Naive thymus-derived CD4-positive, alpha-beta T cell (primary cell): ENCODE measurements at regions not wholly inside any gene's neighbourhood (a gene's known extent, or its start where the extent isn't known, plus 50 kb on each side); places are given as distances from the start of the nearest gene placed in this dataset.

ENCODE experiments used
- ATAC-seq: fragments of 150-1000 bp; cut with Tn5 transposase; 2 replicates; pipeline ENCODE4 v1.10.0; 2021; ENCODE audit warnings: mild to moderate bottlenecking, moderate library complexity
- CTCF ChIA-PET: fragments of 350-600 bp; sonication (Branson Sonifier 250); formaldehyde crosslinking; loops from one replicate; lab custom pipeline; 2021; ENCODE audit warnings: antibody characterized with exemption; lab: Charles Lee
- POLR2A ChIA-PET: fragments of 350-600 bp; sonication (Branson Sonifier 250); formaldehyde crosslinking; loops from one replicate; lab custom pipeline; 2021; ENCODE audit warnings: antibody characterized with exemption, inconsistent platforms; lab: Charles Lee
- DNase-seq, 9 donors: peaks; one replicate each; pipeline versions ENCODE4 v3.0.0 to v3.0.0-alpha.2; 2020 to 2022; ENCODE audit warnings: mixed read lengths in 1 of 9
- H3K27ac ChIP-seq: one replicate; pipeline ENCODE4 v1.7.0; 2013; ENCODE audit warnings: mild to moderate bottlenecking, low read depth, low read length, moderate library complexity
- H3K27me3 ChIP-seq, 2 donors: one replicate each; pipeline ENCODE4 v1.7.0; 2013; ENCODE audit warnings: low read length in 2 of 2, mild to moderate bottlenecking in 2 of 2, moderate library complexity in 2 of 2; ENCODE audit not compliant: control insufficient read depth in 2 of 2, insufficient read depth in 2 of 2
- H3K36me3 ChIP-seq, 3 experiments: 1 replicate in 2 of 3; 2 replicates in 1 of 3; pipeline ENCODE4 v1.7.0; 2013; ENCODE audit warnings: low read length in 3 of 3, mild to moderate bottlenecking in 3 of 3, moderate library complexity in 1 of 3; ENCODE audit not compliant: insufficient read depth in 3 of 3, control insufficient read depth in 2 of 3
- H3K4me1 ChIP-seq, 2 donors: one replicate each; pipeline ENCODE4 v1.7.0; 2013; ENCODE audit warnings: low read length in 2 of 2, mild to moderate bottlenecking in 2 of 2, moderate library complexity in 1 of 2; ENCODE audit not compliant: control insufficient read depth in 2 of 2, insufficient read depth in 2 of 2
- H3K4me3 ChIP-seq: 2 replicates; pipeline ENCODE4 v1.7.0; 2013; ENCODE audit warnings: mild to moderate bottlenecking, low read length
- H3K9me3 ChIP-seq, 3 experiments: 1 replicate in 2 of 3; 2 replicates in 1 of 3; pipeline ENCODE4 v1.7.0; 2013; ENCODE audit warnings: low read length in 3 of 3; ENCODE audit not compliant: control insufficient read depth in 2 of 3
- H3K27ac Mint-ChIP-seq, 9 donors: one replicate each; pipeline ENCODE4 v1.8.0; 2020 to 2022; ENCODE audit warnings: mixed read lengths in 9 of 9, mild to moderate bottlenecking in 8 of 9, moderate library complexity in 5 of 9, inconsistent platforms in 2 of 9
- H3K27me3 Mint-ChIP-seq, 5 donors: one replicate each; pipeline ENCODE4 v1.8.0; 2021 to 2022; ENCODE audit warnings: mixed read lengths in 5 of 5, mild to moderate bottlenecking in 1 of 5
- H3K36me3 Mint-ChIP-seq, 5 donors: one replicate each; pipeline ENCODE4 v1.8.0; 2020 to 2022; ENCODE audit warnings: mixed read lengths in 5 of 5, mild to moderate bottlenecking in 3 of 5, inconsistent platforms in 1 of 5
- H3K4me1 Mint-ChIP-seq, 7 donors: one replicate each; pipeline ENCODE4 v1.8.0; 2020 to 2022; ENCODE audit warnings: mixed read lengths in 7 of 7, mild to moderate bottlenecking in 3 of 7, inconsistent platforms in 1 of 7
- H3K4me3 Mint-ChIP-seq, 10 donors: one replicate each; pipeline ENCODE4 v1.8.0; 2020 to 2022; ENCODE audit warnings: mild to moderate bottlenecking in 10 of 10, mixed read lengths in 10 of 10, moderate library complexity in 6 of 10, inconsistent platforms in 2 of 10
- H3K9me3 Mint-ChIP-seq, 11 donors: one replicate each; pipeline ENCODE4 v1.8.0; 2020 to 2022; ENCODE audit warnings: mixed read lengths in 11 of 11, mild to moderate bottlenecking in 4 of 11, inconsistent platforms in 1 of 11, moderate library complexity in 1 of 11
- intact Hi-C, 2 donors: fragments of 100-400 bp; cut with micrococcal nuclease; formaldehyde crosslinking; loops; one replicate each; pipeline ENCODE4 v1.15.1; 2023

DNA sequence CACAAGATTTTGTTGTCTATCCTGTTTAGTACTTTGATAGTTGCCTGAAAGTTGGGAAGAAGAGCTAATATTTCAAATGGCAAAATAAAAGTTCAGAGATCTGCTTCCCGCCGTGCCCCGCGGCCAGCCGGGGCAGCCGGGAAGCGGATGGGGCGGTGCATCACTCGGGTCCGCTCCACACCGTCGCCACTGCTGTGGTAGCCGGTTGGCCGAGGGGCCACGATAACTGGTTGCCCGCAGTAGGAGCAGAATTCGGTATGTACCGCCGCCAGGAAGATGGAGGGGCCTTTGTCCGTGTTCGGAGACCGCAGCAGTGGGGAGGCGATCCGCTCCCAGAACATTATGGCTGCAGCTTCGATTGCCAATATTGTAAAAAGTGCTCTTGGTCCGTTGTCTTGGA is 427.2 kb upstream of the PDE3A start:
- Histone ChIP-seq H3K27me3 (no peaks in the 10 kb centered on the region), H3K36me3 (no peaks in the 10 kb centered on the region), H3K27ac (no peak overlapping the region), H3K4me1 (no peaks in the 10 kb centered on the region), H3K9me3 (no peaks in the 10 kb centered on the region), H3K4me3 (no peak overlapping the region)
- no peak for ATAC-seq
- no peak overlapping the region for H3K4me3 Mint-ChIP-seq
- intact Hi-C loops: no loop called here
- H3K27me3 Mint-ChIP-seq: peaks cover 0 to 4% (median 0%) of the 10 kb centered on the region in 5 donors
- no peaks in the 10 kb centered on the region for H3K36me3 Mint-ChIP-seq
- ChIA-PET POLR2A (no interaction called here), CTCF (no interaction called here)
- H3K9me3 Mint-ChIP-seq: peaks cover 0 to 16% (median 3%) of the 10 kb centered on the region in 11 donors
- peaks cover 0 to 1% (median 0%) of the 10 kb centered on the region in 7 donors for H3K4me1 Mint-ChIP-seq
- DNase-seq: no peak
- H3K27ac Mint-ChIP-seq: no peak overlapping the region

DNA sequence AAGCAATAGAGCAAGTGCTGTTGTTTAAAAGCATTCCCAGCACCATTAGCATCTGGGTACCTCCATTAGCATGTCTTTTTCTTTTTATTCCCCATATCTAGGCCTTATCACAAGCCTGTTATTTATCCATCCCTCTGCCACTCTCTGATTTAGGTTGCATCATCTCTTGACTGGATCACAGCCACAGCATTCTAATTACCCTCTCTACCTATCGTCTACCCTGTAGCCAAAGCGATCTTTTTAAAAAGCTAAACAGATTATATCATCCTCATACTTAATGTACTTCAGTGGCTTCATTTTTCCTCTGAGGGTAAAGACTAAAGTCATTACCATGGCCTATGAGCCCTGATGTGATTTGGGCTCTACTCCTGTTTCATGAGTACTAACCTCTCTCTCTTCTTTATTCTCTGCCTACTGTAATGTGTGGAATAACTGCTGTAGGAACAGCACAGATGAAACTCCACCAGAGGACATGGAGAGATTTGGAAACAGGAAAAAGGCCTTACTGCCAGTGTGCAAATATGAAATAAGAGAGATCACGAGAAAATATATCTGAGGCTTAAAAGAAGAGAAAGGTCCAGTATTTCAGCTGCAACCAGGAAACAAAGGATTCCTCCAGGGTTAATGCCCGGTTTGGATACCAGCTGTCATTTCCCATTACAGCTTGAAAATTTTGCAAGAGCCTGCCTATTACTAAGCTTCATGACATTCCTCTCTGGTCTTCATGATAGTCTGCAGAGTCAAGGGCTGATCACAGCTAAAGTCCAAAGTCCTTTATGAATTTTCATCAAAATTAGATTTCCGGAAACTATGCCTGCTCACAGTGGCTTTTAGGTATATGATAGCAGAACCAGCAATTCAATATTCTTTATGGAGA is 422.5 kb upstream of the PDE3A start:
- no peak overlapping the region for H3K27ac ChIP-seq
- CTCF ChIA-PET: no interaction called here
- H3K36me3 ChIP-seq: no peaks in the 10 kb centered on the region
- H3K9me3 ChIP-seq: peaks cover 0 to 5% (median 0%) of the 10 kb centered on the region in 3 experiments
- no peaks in the 10 kb centered on the region for H3K4me1 ChIP-seq
- H3K27ac Mint-ChIP-seq: no peak overlapping the region
- no peak overlapping the region for H3K4me3 ChIP-seq
- no peak for ATAC-seq
- no peak for DNase-seq
- H3K36me3 Mint-ChIP-seq: no peaks in the 10 kb centered on the region
- no peaks in the 10 kb centered on the region for H3K27me3 ChIP-seq
- intact Hi-C loops: no loop called here
- POLR2A ChIA-PET: no interaction called here
- no peaks in the 10 kb centered on the region for H3K27me3 Mint-ChIP-seq
- H3K4me3 Mint-ChIP-seq: no peak overlapping the region
- peaks cover 0 to 20% (median 6%) of the 10 kb centered on the region in 11 donors for H3K9me3 Mint-ChIP-seq
- no peaks in the 10 kb centered on the region for H3K4me1 Mint-ChIP-seq

DNA sequence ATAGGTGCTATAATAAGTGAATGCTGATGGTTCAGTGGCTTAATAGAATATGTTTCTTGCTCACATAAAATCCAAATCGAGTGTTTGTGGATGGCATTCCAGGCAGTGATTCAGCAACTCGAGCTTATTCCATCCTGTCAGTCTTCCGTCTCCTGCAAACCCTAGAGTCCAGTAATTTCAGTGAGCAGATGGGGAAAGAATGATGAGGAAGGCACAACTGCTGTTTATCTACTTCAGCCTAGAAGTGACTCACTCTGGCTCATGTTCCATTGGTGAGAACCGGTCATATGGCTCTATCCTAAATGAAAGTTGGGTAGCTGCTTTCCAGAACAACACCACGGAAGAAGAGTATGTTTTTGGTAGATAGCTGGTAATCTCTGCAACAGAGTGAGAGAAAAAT is 421.8 kb upstream of the PDE3A start:
- Mint-ChIP-seq H3K9me3 (peaks cover 0 to 22% (median 6%) of the 10 kb centered on the region in 11 donors), H3K4me3 (no peak overlapping the region), H3K4me1 (no peaks in the 10 kb centered on the region), H3K36me3 (no peaks in the 10 kb centered on the region), H3K27me3 (no peaks in the 10 kb centered on the region), H3K27ac (no peak overlapping the region)
- no peak for ATAC-seq
- no peaks in the 10 kb centered on the region for H3K4me1 ChIP-seq
- H3K27me3 ChIP-seq: no peaks in the 10 kb centered on the region
- POLR2A ChIA-PET: no interaction called here
- CTCF ChIA-PET: no interaction called here
- no peaks in the 10 kb centered on the region for H3K36me3 ChIP-seq
- no peak for DNase-seq
- no peak overlapping the region for H3K4me3 ChIP-seq
- intact Hi-C loops: no loop called here
- H3K9me3 ChIP-seq: peaks cover 0 to 5% (median 0%) of the 10 kb centered on the region in 3 experiments
- H3K27ac ChIP-seq: no peak overlapping the region

DNA sequence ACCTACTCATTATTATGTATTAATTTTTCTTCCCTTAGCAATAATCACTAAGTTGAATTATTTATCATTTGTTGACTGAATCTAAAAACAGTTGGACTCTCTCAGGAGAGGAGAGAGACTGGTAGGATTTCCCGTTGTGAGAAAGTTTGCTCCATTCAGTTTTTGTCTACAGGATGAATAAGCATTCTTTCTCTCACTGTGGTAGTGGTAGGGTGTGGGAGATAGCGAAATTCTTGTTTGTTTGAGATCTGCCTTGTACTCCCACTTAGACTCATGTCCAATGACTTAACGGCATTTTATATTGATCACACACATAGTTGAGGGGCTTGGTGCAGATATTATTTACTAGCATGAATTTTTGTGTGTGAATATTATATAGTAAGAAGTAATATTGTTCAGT is 421.0 kb upstream of the PDE3A start:
- no peak overlapping the region for H3K4me3 ChIP-seq
- DNase-seq (no peak), ATAC-seq (no peak)
- H3K27ac Mint-ChIP-seq: no peak overlapping the region
- ChIA-PET CTCF (no interaction called here), POLR2A (no interaction called here)
- peaks cover 0 to 5% (median 0%) of the 10 kb centered on the region in 3 experiments for H3K9me3 ChIP-seq
- intact Hi-C loops: no loop called here
- H3K27me3 ChIP-seq: no peaks in the 10 kb centered on the region
- no peaks in the 10 kb centered on the region for H3K4me1 Mint-ChIP-seq
- H3K4me1 ChIP-seq: no peaks in the 10 kb centered on the region
- no peak overlapping the region for H3K4me3 Mint-ChIP-seq
- H3K27me3 Mint-ChIP-seq: no peaks in the 10 kb centered on the region
- no peaks in the 10 kb centered on the region for H3K36me3 ChIP-seq
- peaks cover 0 to 24% (median 6%) of the 10 kb centered on the region in 11 donors for H3K9me3 Mint-ChIP-seq
- H3K27ac ChIP-seq: no peak overlapping the region
- H3K36me3 Mint-ChIP-seq: no peaks in the 10 kb centered on the region

DNA sequence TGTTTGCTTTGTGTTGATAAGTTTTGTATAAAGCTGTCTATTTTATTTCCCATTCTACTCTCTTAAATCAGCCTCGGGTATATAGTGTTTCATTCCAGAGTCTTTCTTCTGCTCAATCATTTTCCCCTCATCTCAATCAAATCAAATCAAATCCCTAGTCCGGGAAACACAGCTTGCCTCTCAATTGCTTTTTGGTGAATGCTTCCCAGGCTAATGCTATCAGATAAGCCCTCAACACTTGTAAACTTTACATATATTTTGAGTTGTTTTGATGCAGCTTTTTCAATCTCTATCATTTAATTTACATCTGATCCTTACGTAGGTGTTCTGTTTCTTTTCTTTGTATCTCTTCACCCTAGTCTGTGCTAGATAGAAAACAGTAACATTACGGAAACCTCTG is 416.7 kb upstream of the PDE3A start:
- Histone ChIP-seq H3K36me3 (no peaks in the 10 kb centered on the region), H3K27ac (no peak overlapping the region), H3K27me3 (no peaks in the 10 kb centered on the region), H3K4me1 (no peaks in the 10 kb centered on the region), H3K9me3 (peaks cover 0 to 5% (median 0%) of the 10 kb centered on the region in 3 experiments), H3K4me3 (no peak overlapping the region)
- Mint-ChIP-seq H3K4me1 (no peaks in the 10 kb centered on the region), H3K9me3 (peaks cover 0 to 24% (median 6%) of the 10 kb centered on the region in 11 donors), H3K27me3 (no peaks in the 10 kb centered on the region), H3K4me3 (no peak overlapping the region), H3K27ac (no peak overlapping the region), H3K36me3 (no peaks in the 10 kb centered on the region)
- POLR2A ChIA-PET: no interaction called here
- no peak for DNase-seq
- intact Hi-C loops: no loop called here
- CTCF ChIA-PET: no interaction called here
- no peak for ATAC-seq

DNA sequence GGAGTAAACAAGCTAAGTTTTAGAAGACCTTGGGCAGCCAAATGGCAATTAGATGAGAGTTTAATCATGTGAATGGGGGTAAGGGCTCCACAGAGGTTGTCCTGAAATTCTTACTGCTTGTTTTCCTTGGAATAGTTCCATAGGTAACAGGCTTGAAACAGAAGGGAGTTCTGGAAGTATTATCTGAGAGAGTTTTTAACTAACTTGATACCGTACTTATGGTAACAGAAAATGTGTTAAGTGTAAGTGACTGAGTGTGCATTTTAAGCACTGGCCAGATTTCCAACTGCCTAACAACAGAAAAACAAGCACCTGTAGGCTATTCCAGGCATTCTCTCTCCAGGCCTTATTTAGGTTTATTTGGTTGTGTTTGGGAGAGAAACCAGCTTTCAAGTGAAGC is 414.6 kb upstream of the PDE3A start:
- Histone ChIP-seq H3K27me3 (no peaks in the 10 kb centered on the region), H3K4me1 (no peaks in the 10 kb centered on the region), H3K36me3 (no peaks in the 10 kb centered on the region), H3K4me3 (no peak overlapping the region), H3K9me3 (peaks cover 0 to 4% (median 0%) of the 10 kb centered on the region in 3 experiments), H3K27ac (no peak overlapping the region)
- H3K27me3 Mint-ChIP-seq: no peaks in the 10 kb centered on the region
- no peaks in the 10 kb centered on the region for H3K36me3 Mint-ChIP-seq
- CTCF ChIA-PET: interaction anchor here (0.6 kb wide), 1 partner anchor 163 kb away, joined by 3 read pairs; no protein-coding TSS in a partner anchor
- intact Hi-C loops: no loop called here
- ATAC-seq (no peak), DNase-seq (no peak)
- POLR2A ChIA-PET: no interaction called here
- H3K9me3 Mint-ChIP-seq: peaks cover 0 to 21% (median 2%) of the 10 kb centered on the region in 11 donors
- H3K4me3 Mint-ChIP-seq: no peak overlapping the region
- no peak overlapping the region for H3K27ac Mint-ChIP-seq
- no peaks in the 10 kb centered on the region for H3K4me1 Mint-ChIP-seq

DNA sequence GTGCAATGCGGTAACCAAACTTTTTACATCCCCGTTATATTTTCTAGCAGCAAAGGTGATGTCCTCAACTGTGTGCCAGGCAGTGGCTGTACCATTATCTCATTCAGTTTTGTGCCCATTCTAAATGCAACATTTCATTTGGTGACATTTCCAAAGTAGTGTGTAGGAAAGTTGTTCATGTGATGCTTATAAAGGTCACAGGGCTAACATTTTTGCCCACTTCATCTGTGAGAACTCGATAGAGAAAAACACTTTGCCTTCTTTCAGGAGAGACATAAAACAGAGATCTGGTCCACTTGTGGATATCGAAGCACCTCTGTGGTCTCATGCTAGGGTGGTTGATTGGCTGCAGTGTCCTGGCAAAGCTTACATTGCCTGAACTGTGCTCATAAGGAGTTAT is 414.2 kb upstream of the PDE3A start:
- DNase-seq (no peak), ATAC-seq (no peak)
- Mint-ChIP-seq H3K27me3 (no peaks in the 10 kb centered on the region), H3K36me3 (no peaks in the 10 kb centered on the region), H3K9me3 (peaks cover 0 to 21% (median 2%) of the 10 kb centered on the region in 11 donors), H3K4me3 (no peak overlapping the region), H3K27ac (no peak overlapping the region), H3K4me1 (no peaks in the 10 kb centered on the region)
- POLR2A ChIA-PET: no interaction called here
- Histone ChIP-seq H3K4me3 (no peak overlapping the region), H3K27me3 (no peaks in the 10 kb centered on the region), H3K9me3 (no peaks in the 10 kb centered on the region), H3K27ac (no peak overlapping the region), H3K4me1 (no peaks in the 10 kb centered on the region), H3K36me3 (no peaks in the 10 kb centered on the region)
- intact Hi-C loops: no loop called here
- CTCF ChIA-PET: no interaction called here
